ENCODE measurements at regions not wholly inside any gene's neighbourhood (a gene's known extent, or its start where the extent isn't known, plus 50 kb on each side); places are given as distances from the start of the nearest gene placed in this dataset.
A peak's percentile ranks its signal among the peaks of the same experiment; 100 is the strongest.

GRCh38 chr5:13627673-13628454 is 316.6 kb downstream of the DNAH5 start:
- H3K4me3 ChIP-seq (replicated peaks in 1 of 4; ENCODE audit: control extremely low read depth in 1 of 4, insufficient read depth in 1 of 4, low read depth in 3 of 4, low read length in 4 of 4): no peak overlapping the region
- no peak overlapping the region for H3K27ac ChIP-seq (ENCODE audit: insufficient read depth, low read length)
- no peaks in the 10 kb centered on the region for H3K27me3 ChIP-seq (ENCODE audit: control insufficient read depth, insufficient read depth, low read length)
- H3K9ac ChIP-seq (ENCODE audit: insufficient read depth, low read length): no peak overlapping the region
- no peak overlapping the region for H2AFZ ChIP-seq (ENCODE audit: low read length)
- H3K36me3 ChIP-seq (ENCODE audit: control insufficient read depth, insufficient read depth, low read length): no peaks in the 10 kb centered on the region
- H3K79me2 ChIP-seq (ENCODE audit: control insufficient read depth, insufficient read depth, low read length): no peaks in the 10 kb centered on the region
- DNase-seq (ENCODE audit: low read depth in 2 of 2): no peak
- H4K20me1 ChIP-seq (ENCODE audit: control insufficient read depth, extremely low read depth, insufficient read depth, low read length): no peaks in the 10 kb centered on the region
- TF ChIP-seq CTCF (conservative IDR thresholded peaks at IDR 0.05 in 1 of 2, IDR thresholded peaks at IDR 0.05 in 1 of 2; ENCODE audit: low read depth in 1 of 2, low read length in 2 of 2) (no peak), EZH2 (IDR thresholded peaks at IDR 0.05; ENCODE audit: low read length, missing control alignments) (no peak)
- no peaks in the 10 kb centered on the region for H3K9me3 ChIP-seq (ENCODE audit: control insufficient read depth, insufficient read depth, low read depth, low read length)
- H3K4me1 ChIP-seq (ENCODE audit: control insufficient read depth, extremely low read depth, insufficient read depth, low read length): no peaks in the 10 kb centered on the region
- H3K4me2 ChIP-seq (ENCODE audit: extremely low read depth, insufficient read depth, low read length): no peak overlapping the region

DNA sequence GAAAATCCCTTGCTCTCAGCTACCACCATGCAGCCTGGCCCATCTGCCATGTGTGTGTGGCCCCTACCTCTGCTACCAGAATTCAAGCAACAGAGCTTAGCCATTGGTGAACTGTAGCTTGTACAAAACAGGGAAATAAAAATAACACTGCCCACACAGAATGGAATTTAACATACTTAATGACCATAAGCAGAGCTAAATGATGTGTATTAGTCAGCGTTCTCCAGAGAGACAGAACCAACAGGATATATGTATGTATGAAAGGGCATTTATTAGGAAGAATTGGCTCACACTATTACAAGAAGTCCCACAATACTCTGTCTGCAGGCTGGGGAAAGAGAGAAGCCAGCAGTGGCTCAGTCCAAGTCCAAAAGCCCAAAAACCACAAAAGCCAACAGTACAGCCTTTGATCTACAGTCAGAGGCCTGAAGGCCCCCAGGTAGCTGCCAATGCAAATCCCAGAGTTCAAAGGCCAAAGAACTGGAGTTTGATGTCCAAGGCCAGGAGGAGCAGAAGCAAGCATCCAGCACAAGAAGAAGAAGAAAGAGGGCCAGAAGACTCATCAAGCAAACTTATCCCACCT is 318.8 kb downstream of the DNAH5 start:
- Histone ChIP-seq H3K4me2 (ENCODE audit: extremely low read depth, insufficient read depth, low read length) (no peak overlapping the region), H3K79me2 (ENCODE audit: control insufficient read depth, insufficient read depth, low read length) (no peaks in the 10 kb centered on the region), H3K9me3 (ENCODE audit: control insufficient read depth, insufficient read depth, low read depth, low read length) (no peaks in the 10 kb centered on the region), H3K4me1 (ENCODE audit: control insufficient read depth, extremely low read depth, insufficient read depth, low read length) (no peaks in the 10 kb centered on the region), H3K27ac (ENCODE audit: insufficient read depth, low read length) (no peak overlapping the region), H3K36me3 (ENCODE audit: control insufficient read depth, insufficient read depth, low read length) (no peaks in the 10 kb centered on the region), H4K20me1 (ENCODE audit: control insufficient read depth, extremely low read depth, insufficient read depth, low read length) (no peaks in the 10 kb centered on the region), H2AFZ (ENCODE audit: low read length) (no peak overlapping the region), H3K4me3 (replicated peaks in 1 of 4; ENCODE audit: control extremely low read depth in 1 of 4, insufficient read depth in 1 of 4, low read depth in 3 of 4, low read length in 4 of 4) (no peak overlapping the region), H3K27me3 (ENCODE audit: control insufficient read depth, insufficient read depth, low read length) (no peaks in the 10 kb centered on the region), H3K9ac (ENCODE audit: insufficient read depth, low read length) (no peak overlapping the region)
- TF ChIP-seq EZH2 (IDR thresholded peaks at IDR 0.05; ENCODE audit: low read length, missing control alignments) (no peak), CTCF (conservative IDR thresholded peaks at IDR 0.05 in 1 of 2, IDR thresholded peaks at IDR 0.05 in 1 of 2; ENCODE audit: low read depth in 1 of 2, low read length in 2 of 2) (no peak)
- DNase-seq (ENCODE audit: low read depth in 2 of 2): peak in 1 of 2 donors; percentile 44

DNA sequence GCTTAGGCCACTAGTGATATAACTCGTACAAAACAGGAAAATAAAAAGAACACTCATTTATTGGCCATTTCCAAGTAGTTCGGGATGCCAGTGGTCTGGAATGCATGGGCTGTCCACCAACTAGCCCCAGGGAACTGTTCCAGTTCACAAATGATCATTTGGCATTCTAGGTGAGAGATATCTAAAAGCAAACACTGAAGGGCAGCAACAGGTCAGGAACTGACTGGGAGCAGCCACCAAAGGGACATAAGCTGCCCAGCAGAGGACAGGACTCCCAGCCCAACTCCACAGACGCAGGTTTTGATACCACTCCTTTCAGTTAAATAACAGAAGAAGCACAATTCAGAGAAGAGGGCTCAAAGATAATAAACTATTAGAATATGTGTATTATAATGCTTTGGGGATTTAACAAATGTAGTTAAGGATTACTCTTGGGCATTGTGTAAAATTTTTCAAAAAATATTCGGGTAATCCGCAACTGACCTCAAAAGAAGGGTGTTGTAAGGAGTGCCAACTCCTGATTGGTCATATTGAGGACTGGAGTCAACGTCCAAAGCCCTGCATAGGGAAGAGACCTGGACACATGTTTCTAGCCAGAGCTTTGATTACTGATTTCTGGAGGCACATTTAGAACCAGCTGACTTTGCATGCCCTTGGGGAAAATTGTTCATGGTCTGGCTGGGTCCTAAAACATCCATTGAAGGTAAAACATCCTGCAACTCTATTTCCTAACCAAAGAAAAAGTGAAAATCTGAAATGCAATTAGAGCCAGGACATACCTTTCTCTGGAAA is 320.0 kb downstream of the DNAH5 start:
- TF ChIP-seq EZH2 (IDR thresholded peaks at IDR 0.05; ENCODE audit: low read length, missing control alignments): no peak
- no peak for TF ChIP-seq CTCF (conservative IDR thresholded peaks at IDR 0.05 in 1 of 2, IDR thresholded peaks at IDR 0.05 in 1 of 2; ENCODE audit: low read depth in 1 of 2, low read length in 2 of 2)
- no peak for DNase-seq (ENCODE audit: low read depth in 2 of 2)
- no peak overlapping the region for H3K27ac ChIP-seq (ENCODE audit: insufficient read depth, low read length)

More for the DNA sequence above, 320.0 kb downstream of the DNAH5 start:
- no peaks in the 10 kb centered on the region for H3K79me2 ChIP-seq (ENCODE audit: control insufficient read depth, insufficient read depth, low read length)
- no peaks in the 10 kb centered on the region for H3K4me1 ChIP-seq (ENCODE audit: control insufficient read depth, extremely low read depth, insufficient read depth, low read length)
- H3K4me3 ChIP-seq (replicated peaks in 1 of 4; ENCODE audit: control extremely low read depth in 1 of 4, insufficient read depth in 1 of 4, low read depth in 3 of 4, low read length in 4 of 4): no peak overlapping the region
- H3K9ac ChIP-seq (ENCODE audit: insufficient read depth, low read length): no peak overlapping the region
- no peaks in the 10 kb centered on the region for H4K20me1 ChIP-seq (ENCODE audit: control insufficient read depth, extremely low read depth, insufficient read depth, low read length)
- no peaks in the 10 kb centered on the region for H3K27me3 ChIP-seq (ENCODE audit: control insufficient read depth, insufficient read depth, low read length)
- H3K9me3 ChIP-seq (ENCODE audit: control insufficient read depth, insufficient read depth, low read depth, low read length): no peaks in the 10 kb centered on the region
- H2AFZ ChIP-seq (ENCODE audit: low read length): no peak overlapping the region
- no peaks in the 10 kb centered on the region for H3K36me3 ChIP-seq (ENCODE audit: control insufficient read depth, insufficient read depth, low read length)
- H3K4me2 ChIP-seq (ENCODE audit: extremely low read depth, insufficient read depth, low read length): no peak overlapping the region

All from fibroblast of lung (primary cell).